GM12873 (cell line): ENCODE measurements at regions not wholly inside any gene's neighbourhood (a gene's known extent, or its start where the extent isn't known, plus 50 kb on each side); places are given as distances from the start of the nearest gene placed in this dataset.

Experiments
- CTCF ChIP-seq: IDR thresholded peaks from 2 replicates; pipeline ENCODE4 v1.5.1; 2012; ENCODE audit warnings: low read depth, mild to moderate bottlenecking, moderate library complexity, low read length, control low read depth; ENCODE audit not compliant: insufficient read depth; ENCODE audit errors: missing control alignments

GRCh38 chrX:124690495-124690894 lies 344.1 kb downstream of the SH2D1A start:
- TF ChIP-seq CTCF = no peak

- no peak for TF ChIP-seq CTCF
Observed at GRCh38 chrX:124699876-124700275, 353.5 kb downstream of the SH2D1A start.

- TF ChIP-seq CTCF = no peak
Observed at GRCh38 chrX:124717537-124717936, 371.2 kb downstream of the SH2D1A start.

GRCh38 chrX:124719060-124719459 lies 372.7 kb downstream of the SH2D1A start:
- TF ChIP-seq CTCF = no peak

- TF ChIP-seq CTCF = no peak
Observed at GRCh38 chrX:124720532-124720931, 374.2 kb downstream of the SH2D1A start.

GRCh38 chrX:124725502-124725901 lies 379.1 kb downstream of the SH2D1A start:
- TF ChIP-seq CTCF = no peak

- no peak for TF ChIP-seq CTCF
Observed at GRCh38 chrX:124726292-124726691, 379.9 kb downstream of the SH2D1A start.
